GM12878 (cell line): ENCODE measurements at regions not wholly inside any gene's neighbourhood (a gene's known extent, or its start where the extent isn't known, plus 50 kb on each side); places are given as distances from the start of the nearest gene placed in this dataset.

ENCODE experiments used
- ATAC-seq: fragments of 200-7000 bp; cut with Tn5 transposase; 3 replicates; pipeline ENCODE4 v1.9.1; 2020; ENCODE audit warnings: mild to moderate bottlenecking, moderate library complexity
- BruUV-seq: library from RNA; stranded (reverse); fragments of 400-500 nt; replicated peaks from 2 replicates; lab custom pipeline; 2021; lab: Mats Ljungman, UMichigan
- CTCF ChIA-PET: fragments of 300-600 bp; sonication (Branson Sonifier 250); formaldehyde crosslinking; extraction: SDS; loops from one replicate; lab custom pipeline; 2021; ENCODE audit warnings: inconsistent platforms; lab: Yijun Ruan, JAX
- POLR2A ChIA-PET: fragments of 350-600 bp; formaldehyde crosslinking; extraction: SDS; loops from one replicate; lab custom pipeline; 2021; ENCODE audit warnings: inconsistent platforms; lab: Charles Lee
- RAD21 ChIA-PET: fragments of 300-600 bp; sonication (Branson Sonifier 250); formaldehyde crosslinking; loops from one replicate; lab custom pipeline; 2023; ENCODE audit warnings: antibody characterized with exemption; ENCODE audit not compliant: unreplicated experiment; lab: Charles Lee
- SMC1A ChIA-PET: fragments of 300-600 bp; sonication (Branson Sonifier 250); formaldehyde crosslinking; loops from one replicate; lab custom pipeline; 2023; ENCODE audit not compliant: unreplicated experiment, uncharacterized antibody; lab: Charles Lee
- DNase-seq: peaks from one replicate; pipeline ENCODE4 v3.0.0-alpha.2; 2011; ENCODE audit warnings: low read depth, low spot score
- FAIRE-seq: peaks from 3 replicates; lab custom pipeline; 2011; peaks lifted over from hg19 to GRCh38; lab: Jason Lieb, UNC
- H2AFZ ChIP-seq: 2 replicates; pipeline ENCODE4 v1.6.0; 2011; ENCODE audit warnings: low read depth, low read length, control low read depth; ENCODE audit not compliant: control insufficient read depth
- H3K27ac ChIP-seq: 2 replicates; pipeline ENCODE4 v1.5.1; 2011; ENCODE audit warnings: control low read depth; ENCODE audit not compliant: control insufficient read depth, insufficient read depth
- H3K27me3 ChIP-seq, 2 experiments: replicated peaks in 1 of 2; 2 replicates each; pipeline versions ENCODE4 v1.6.0 to v1.6.1; 2011; ENCODE audit warnings: low read length in 1 of 2; ENCODE audit not compliant: control insufficient read depth in 2 of 2, insufficient read depth in 2 of 2
- H3K36me3 ChIP-seq, 2 experiments: 2 replicates each; pipeline ENCODE4 v1.5.1; 2011; ENCODE audit warnings: low read length in 1 of 2; ENCODE audit not compliant: control insufficient read depth in 2 of 2, insufficient read depth in 2 of 2
- H3K4me1 ChIP-seq: 2 replicates; pipeline ENCODE4 v1.6.1; 2011; ENCODE audit warnings: mild to moderate bottlenecking, low read length, moderate library complexity, mixed read lengths; ENCODE audit not compliant: control insufficient read depth, insufficient read depth
- H3K4me2 ChIP-seq: 2 replicates; pipeline ENCODE4 v1.6.0; 2011; ENCODE audit warnings: control low read depth; ENCODE audit not compliant: control insufficient read depth, insufficient read depth
- H3K4me3 ChIP-seq: fragments of 200-600 bp; sonication (generic); 2 replicates; pipeline ENCODE4 v1.5.1; 2016
- H3K79me2 ChIP-seq: 2 replicates; pipeline ENCODE4 v1.6.0; 2011; ENCODE audit warnings: low read length; ENCODE audit not compliant: control insufficient read depth, insufficient read depth
- H3K9ac ChIP-seq: 2 replicates; pipeline ENCODE4 v1.8.0; 2011; ENCODE audit warnings: low read length, control low read depth, mixed read lengths; ENCODE audit not compliant: control insufficient read depth, insufficient read depth
- H3K9me3 ChIP-seq: replicated peaks from 3 replicates; pipeline ENCODE4 v1.5.1; 2011; ENCODE audit warnings: mild to moderate bottlenecking, low read length; ENCODE audit not compliant: control insufficient read depth, insufficient read depth
- H4K20me1 ChIP-seq: 2 replicates; pipeline ENCODE4 v1.6.0; 2011; ENCODE audit not compliant: control insufficient read depth, insufficient read depth
- CBX3 ChIP-seq: fragments of 200-600 bp; sonication (generic); IDR thresholded peaks from 2 replicates; pipeline ENCODE4 v1.6.1; 2016; ENCODE audit warnings: low read depth, borderline replicate concordance
- CEBPZ ChIP-seq: fragments of 150-350 bp; IDR thresholded peaks from 2 replicates; pipeline ENCODE4 v1.6.1; 2016; ENCODE audit warnings: low read depth, low read length
- EGR1 ChIP-seq, 2 experiments: IDR thresholded peaks; 1 replicate in 1 of 2; 2 replicates in 1 of 2; pipeline ENCODE4 v1.6.1; 2011 to 2012; ENCODE audit warnings: low read depth in 2 of 2, low read length in 2 of 2, borderline replicate concordance in 1 of 2, mild to moderate bottlenecking in 1 of 2, moderate library complexity in 1 of 2
- FOXM1 ChIP-seq: IDR thresholded peaks from 2 replicates; pipeline ENCODE4 v1.6.1; 2012; ENCODE audit warnings: low read depth, mild to moderate bottlenecking, inconsistent platforms, low read length, moderate library complexity
- IRF5 ChIP-seq: fragments of 450-650 bp; IDR thresholded peaks from 2 replicates; pipeline ENCODE4 v1.6.1; 2017; ENCODE audit warnings: borderline replicate concordance
- JUNB ChIP-seq: IDR thresholded peaks from 2 replicates; pipeline ENCODE4 v1.6.1; 2016; ENCODE audit warnings: antibody characterized with exemption, mild to moderate bottlenecking
- NFYA ChIP-seq: IDR thresholded peaks from 2 replicates; pipeline ENCODE4 v1.6.1; 2011; ENCODE audit warnings: low read depth, mild to moderate bottlenecking, low read length, improper control_type of control experiment, borderline replicate concordance
- POLR2AphosphoS2 ChIP-seq: IDR thresholded peaks from 2 replicates; pipeline ENCODE4 v1.6.1; 2011; ENCODE audit warnings: low read depth, mild to moderate bottlenecking, low read length, improper control_type of control experiment, moderate library complexity
- SUPT20H ChIP-seq: IDR thresholded peaks from 2 replicates; pipeline ENCODE4 v1.6.1; 2011; ENCODE audit warnings: low read depth, mild to moderate bottlenecking, low read length, moderate library complexity, borderline replicate concordance; ENCODE audit not compliant: control insufficient read depth
- WRNIP1 ChIP-seq: IDR thresholded peaks from 2 replicates; pipeline ENCODE4 v1.6.1; 2011; ENCODE audit warnings: low read depth, low read length, improper control_type of control experiment, borderline replicate concordance
- YBX1 ChIP-seq: fragments of 450-650 bp; IDR thresholded peaks from 2 replicates; pipeline ENCODE4 v1.6.1; 2016; ENCODE audit warnings: antibody characterized with exemption
- ZNF24 ChIP-seq: fragments of 450-650 bp; IDR thresholded peaks from 2 replicates; pipeline ENCODE4 v1.6.1; 2017; ENCODE audit warnings: antibody characterized with exemption, mild to moderate bottlenecking
- WGBS: methylation state at CpG from one replicate; pipeline ENCODE4 v1.1.6; 2016; ENCODE audit warnings: low lambda C conversion rate; ENCODE audit not compliant: insufficient replicate concordance, insufficient coverage; ENCODE audit errors: missing lambda C conversion rate; 5-methylcytosine and 5-hydroxymethylcytosine counted together
- in situ Hi-C: fragments of 300-500 bp; cut with MboI; formaldehyde crosslinking; loops from 9 replicates; pipeline ENCODE4 v1.14.3; 2018; ENCODE audit warnings: mixed read lengths
- intact Hi-C: fragments of 100-400 bp; cut with micrococcal nuclease; formaldehyde crosslinking; loops from one replicate; pipeline ENCODE4 v1.14.2; 2022; ENCODE audit not compliant: unreplicated experiment
- TF ChIP-seq, protein P1 (sequence below): IDR thresholded peaks from 2 replicates; pipeline ENCODE4 v1.6.1; 2011; ENCODE audit warnings: borderline replicate concordance, low read depth, mild to moderate bottlenecking, moderate library complexity, mixed read lengths, low read length; ENCODE audit not compliant: insufficient read depth; ENCODE audit errors: extremely low read length
- TF ChIP-seq, protein P2 (sequence below): fragments of 450-650 bp; IDR thresholded peaks from 2 replicates; pipeline ENCODE4 v1.6.1; 2016; ENCODE audit warnings: mild to moderate bottlenecking, moderate library complexity, borderline replicate concordance

- no peaks in the 10 kb centered on the region for H3K79me2 ChIP-seq
- no peak overlapping the region for H3K4me2 ChIP-seq
- H3K27me3 ChIP-seq = no peaks in the 10 kb centered on the region
- in situ Hi-C loops = no loop called here
- RAD21 ChIA-PET = no interaction called here
- FAIRE-seq (no peak), ATAC-seq (no peak), DNase-seq (no peak)
- no peaks in the 10 kb centered on the region for H3K4me1 ChIP-seq
- BruUV-seq = no TSS peak
- H4K20me1 ChIP-seq = no peaks in the 10 kb centered on the region
- SMC1A ChIA-PET = no interaction called here
- CTCF ChIA-PET = no interaction called here
- no peak overlapping the region for H2AFZ ChIP-seq
- H3K27ac ChIP-seq = no peak overlapping the region
- 49% methylated on average over 8 of the region's 8 CpGs for WGBS
- H3K9ac ChIP-seq = no peak overlapping the region
- POLR2A ChIA-PET = no interaction called here
- no peaks in the 10 kb centered on the region; the same call in 1 of the 3 replicates for H3K9me3 ChIP-seq
- H3K36me3 ChIP-seq = no peaks in the 10 kb centered on the region
- no peak overlapping the region for H3K4me3 ChIP-seq
- intact Hi-C loops = no loop called here
- no peak for TF ChIP-seq POLR2AphosphoS2
- TF ChIP-seq, protein P1, sequence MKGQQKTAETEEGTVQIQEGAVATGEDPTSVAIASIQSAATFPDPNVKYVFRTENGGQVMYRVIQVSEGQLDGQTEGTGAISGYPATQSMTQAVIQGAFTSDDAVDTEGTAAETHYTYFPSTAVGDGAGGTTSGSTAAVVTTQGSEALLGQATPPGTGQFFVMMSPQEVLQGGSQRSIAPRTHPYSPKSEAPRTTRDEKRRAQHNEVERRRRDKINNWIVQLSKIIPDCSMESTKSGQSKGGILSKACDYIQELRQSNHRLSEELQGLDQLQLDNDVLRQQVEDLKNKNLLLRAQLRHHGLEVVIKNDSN = no peak
- TF ChIP-seq, protein P2, sequence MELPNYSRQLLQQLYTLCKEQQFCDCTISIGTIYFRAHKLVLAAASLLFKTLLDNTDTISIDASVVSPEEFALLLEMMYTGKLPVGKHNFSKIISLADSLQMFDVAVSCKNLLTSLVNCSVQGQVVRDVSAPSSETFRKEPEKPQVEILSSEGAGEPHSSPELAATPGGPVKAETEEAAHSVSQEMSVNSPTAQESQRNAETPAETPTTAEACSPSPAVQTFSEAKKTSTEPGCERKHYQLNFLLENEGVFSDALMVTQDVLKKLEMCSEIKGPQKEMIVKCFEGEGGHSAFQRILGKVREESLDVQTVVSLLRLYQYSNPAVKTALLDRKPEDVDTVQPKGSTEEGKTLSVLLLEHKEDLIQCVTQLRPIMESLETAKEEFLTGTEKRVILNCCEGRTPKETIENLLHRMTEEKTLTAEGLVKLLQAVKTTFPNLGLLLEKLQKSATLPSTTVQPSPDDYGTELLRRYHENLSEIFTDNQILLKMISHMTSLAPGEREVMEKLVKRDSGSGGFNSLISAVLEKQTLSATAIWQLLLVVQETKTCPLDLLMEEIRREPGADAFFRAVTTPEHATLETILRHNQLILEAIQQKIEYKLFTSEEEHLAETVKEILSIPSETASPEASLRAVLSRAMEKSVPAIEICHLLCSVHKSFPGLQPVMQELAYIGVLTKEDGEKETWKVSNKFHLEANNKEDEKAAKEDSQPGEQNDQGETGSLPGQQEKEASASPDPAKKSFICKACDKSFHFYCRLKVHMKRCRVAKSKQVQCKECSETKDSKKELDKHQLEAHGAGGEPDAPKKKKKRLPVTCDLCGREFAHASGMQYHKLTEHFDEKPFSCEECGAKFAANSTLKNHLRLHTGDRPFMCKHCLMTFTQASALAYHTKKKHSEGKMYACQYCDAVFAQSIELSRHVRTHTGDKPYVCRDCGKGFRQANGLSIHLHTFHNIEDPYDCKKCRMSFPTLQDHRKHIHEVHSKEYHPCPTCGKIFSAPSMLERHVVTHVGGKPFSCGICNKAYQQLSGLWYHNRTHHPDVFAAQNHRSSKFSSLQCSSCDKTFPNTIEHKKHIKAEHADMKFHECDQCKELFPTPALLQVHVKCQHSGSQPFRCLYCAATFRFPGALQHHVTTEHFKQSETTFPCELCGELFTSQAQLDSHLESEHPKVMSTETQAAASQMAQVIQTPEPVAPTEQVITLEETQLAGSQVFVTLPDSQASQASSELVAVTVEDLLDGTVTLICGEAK = no peak
- no peak for TF ChIP-seq SUPT20H
- no peak for TF ChIP-seq FOXM1
- no peak for TF ChIP-seq EGR1 (IDR thresholded peaks at IDR 0.05; ENCODE audit: borderline replicate concordance in 1 of 2, low read depth in 2 of 2, low read length in 2 of 2)
- TF ChIP-seq WRNIP1 = no peak
- no peak for TF ChIP-seq CEBPZ
- TF ChIP-seq YBX1 = no peak
- TF ChIP-seq NFYA = no peak
- TF ChIP-seq ZNF24 = no peak
- TF ChIP-seq CBX3 = no peak
- TF ChIP-seq JUNB = no peak
- no peak for TF ChIP-seq IRF5
These were observed 1156.6 kb upstream of the AUTS2 start for GRCh38 chr7:68441645-68442044.
